ENCODE measurements at regions not wholly inside any gene's neighbourhood (a gene's known extent, or its start where the extent isn't known, plus 50 kb on each side); places are given as distances from the start of the nearest gene placed in this dataset.

DNA sequence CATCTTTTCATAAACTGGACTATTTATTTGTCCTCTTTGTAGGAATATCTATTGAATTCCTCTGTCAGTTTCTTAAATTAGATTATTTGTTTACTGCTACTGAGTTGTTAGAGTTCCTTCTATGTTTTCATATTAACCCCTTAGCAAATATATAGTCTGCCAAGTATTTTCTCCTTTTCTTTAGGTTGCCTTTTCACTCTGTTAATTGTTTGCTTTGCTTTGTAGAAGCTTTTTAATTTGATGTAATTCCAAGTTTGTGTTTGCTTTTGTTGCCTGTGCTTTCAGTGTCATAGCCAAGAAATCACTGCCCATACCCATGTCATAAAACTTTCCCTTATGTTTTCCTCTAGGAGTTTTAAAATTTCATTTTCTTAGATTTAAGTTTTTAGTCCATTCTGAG lies 256.2 kb upstream of the SEMA3A start:
- H3K27me3 Mint-ChIP-seq, result no peaks in the 10 kb centered on the region
- DNase-seq (ENCODE audit: extremely low spot score, unreplicated experiment), result no peak
- H3K36me3 Mint-ChIP-seq, result peaks cover 5% of the 10 kb centered on the region
- H3K4me3 Mint-ChIP-seq, result no peak overlapping the region
- H3K4me1 Mint-ChIP-seq (ENCODE audit: unreplicated experiment), result no peaks in the 10 kb centered on the region
- H3K9me3 Mint-ChIP-seq, result peaks cover 9% of the 10 kb centered on the region
- TF ChIP-seq, protein P1, sequence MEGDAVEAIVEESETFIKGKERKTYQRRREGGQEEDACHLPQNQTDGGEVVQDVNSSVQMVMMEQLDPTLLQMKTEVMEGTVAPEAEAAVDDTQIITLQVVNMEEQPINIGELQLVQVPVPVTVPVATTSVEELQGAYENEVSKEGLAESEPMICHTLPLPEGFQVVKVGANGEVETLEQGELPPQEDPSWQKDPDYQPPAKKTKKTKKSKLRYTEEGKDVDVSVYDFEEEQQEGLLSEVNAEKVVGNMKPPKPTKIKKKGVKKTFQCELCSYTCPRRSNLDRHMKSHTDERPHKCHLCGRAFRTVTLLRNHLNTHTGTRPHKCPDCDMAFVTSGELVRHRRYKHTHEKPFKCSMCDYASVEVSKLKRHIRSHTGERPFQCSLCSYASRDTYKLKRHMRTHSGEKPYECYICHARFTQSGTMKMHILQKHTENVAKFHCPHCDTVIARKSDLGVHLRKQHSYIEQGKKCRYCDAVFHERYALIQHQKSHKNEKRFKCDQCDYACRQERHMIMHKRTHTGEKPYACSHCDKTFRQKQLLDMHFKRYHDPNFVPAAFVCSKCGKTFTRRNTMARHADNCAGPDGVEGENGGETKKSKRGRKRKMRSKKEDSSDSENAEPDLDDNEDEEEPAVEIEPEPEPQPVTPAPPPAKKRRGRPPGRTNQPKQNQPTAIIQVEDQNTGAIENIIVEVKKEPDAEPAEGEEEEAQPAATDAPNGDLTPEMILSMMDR (conservative IDR thresholded peaks at IDR 0.05), result no peak
- H3K27ac Mint-ChIP-seq, result no peak overlapping the region

GRCh38 chr7:84447636-84448293 lies 253.2 kb upstream of the SEMA3A start:
- Mint-ChIP-seq H3K4me3 (no peak overlapping the region), H3K27me3 (no peaks in the 10 kb centered on the region), H3K9me3 (peaks cover 9% of the 10 kb centered on the region), H3K27ac (no peak overlapping the region), H3K4me1 (ENCODE audit: unreplicated experiment) (no peaks in the 10 kb centered on the region), H3K36me3 (peaks cover 5% of the 10 kb centered on the region)
- TF ChIP-seq, protein P1 (conservative IDR thresholded peaks at IDR 0.05), result no peak
- DNase-seq (ENCODE audit: extremely low spot score, unreplicated experiment), result no peak

DNA sequence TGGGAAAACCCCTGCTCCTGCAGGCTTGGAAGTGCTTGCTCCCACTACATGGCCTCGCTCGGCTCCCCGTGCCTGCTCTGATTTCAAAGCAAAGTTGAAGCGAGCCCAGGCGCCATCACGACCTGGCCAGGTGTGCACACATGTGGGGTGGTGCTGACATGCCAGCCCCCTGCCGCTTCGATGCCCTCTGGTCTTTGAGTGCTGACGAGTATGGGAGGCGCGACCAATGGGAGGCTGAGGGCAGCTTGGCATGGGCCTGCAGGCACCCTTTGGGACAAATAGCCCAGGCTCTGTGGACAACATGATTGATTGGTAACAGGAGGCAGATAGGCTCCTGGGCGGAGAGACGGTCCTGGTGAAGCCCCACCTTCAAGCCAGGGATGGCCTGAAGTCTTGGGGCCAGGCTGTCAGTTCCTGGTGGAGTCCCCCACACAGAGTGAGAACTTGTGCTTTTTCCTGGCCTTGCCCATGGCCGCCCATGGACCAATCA lies 252.4 kb upstream of the SEMA3A start:
- H3K27me3 Mint-ChIP-seq, result no peaks in the 10 kb centered on the region
- H3K4me3 Mint-ChIP-seq, result no peak overlapping the region
- no peaks in the 10 kb centered on the region for H3K4me1 Mint-ChIP-seq (ENCODE audit: unreplicated experiment)
- TF ChIP-seq, protein P1 (conservative IDR thresholded peaks at IDR 0.05), result no peak
- H3K36me3 Mint-ChIP-seq, result peaks cover 5% of the 10 kb centered on the region
- no peak for DNase-seq (ENCODE audit: extremely low spot score, unreplicated experiment)
- peaks cover 9% of the 10 kb centered on the region for H3K9me3 Mint-ChIP-seq
- H3K27ac Mint-ChIP-seq, result no peak overlapping the region

DNA sequence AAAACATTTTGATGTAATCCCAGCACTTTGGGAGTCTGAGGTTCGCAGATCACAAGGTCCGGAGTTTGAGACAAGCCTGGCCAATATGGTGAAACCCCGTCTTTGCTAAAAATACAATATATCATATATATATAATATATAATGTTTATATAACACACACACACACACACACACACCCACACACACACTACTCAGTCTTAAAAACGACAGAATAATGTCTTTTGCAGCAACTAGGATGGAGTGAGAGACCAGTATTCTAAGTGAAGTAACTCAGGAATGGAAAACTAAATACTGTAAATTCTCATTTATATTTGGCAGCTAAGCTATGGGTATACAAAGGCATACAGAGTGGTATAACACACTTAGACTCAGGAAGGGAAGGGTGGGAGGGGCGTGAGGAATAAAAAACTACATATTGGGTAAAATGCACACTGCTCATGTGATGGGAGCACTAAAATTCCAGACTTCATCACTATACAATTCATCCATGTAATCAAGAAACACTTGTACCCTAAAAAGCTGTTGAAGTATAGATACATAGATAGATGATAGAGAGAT lies 231.2 kb upstream of the SEMA3A start:
- no peak overlapping the region for H3K27ac Mint-ChIP-seq
- no peaks in the 10 kb centered on the region for H3K27me3 Mint-ChIP-seq
- no peak for DNase-seq (ENCODE audit: extremely low spot score, unreplicated experiment)
- no peaks in the 10 kb centered on the region for H3K4me1 Mint-ChIP-seq (ENCODE audit: unreplicated experiment)
- TF ChIP-seq, protein P1 (conservative IDR thresholded peaks at IDR 0.05), result no peak
- H3K36me3 Mint-ChIP-seq, result peaks cover 6% of the 10 kb centered on the region
- peaks cover 4% of the 10 kb centered on the region for H3K9me3 Mint-ChIP-seq
- H3K4me3 Mint-ChIP-seq, result no peak overlapping the region

DNA sequence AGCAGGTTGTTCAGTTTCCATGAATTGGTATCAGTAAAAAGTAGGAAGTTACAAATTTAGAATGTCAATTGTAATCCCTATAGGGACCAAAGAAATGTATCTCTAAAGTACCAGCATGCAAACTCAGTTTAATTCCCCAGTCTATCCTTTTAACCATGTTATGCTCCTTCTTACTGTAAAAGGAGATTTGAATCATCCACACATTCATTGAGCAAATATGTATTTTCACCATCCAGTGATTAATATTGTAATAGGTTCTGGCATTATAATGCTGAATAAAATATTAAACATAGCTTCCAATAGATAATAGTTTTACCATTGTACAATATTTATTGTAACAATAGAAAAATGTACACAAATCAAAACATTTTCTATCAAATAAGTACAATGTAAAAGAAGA lies 228.2 kb upstream of the SEMA3A start:
- no peaks in the 10 kb centered on the region for H3K27me3 Mint-ChIP-seq
- H3K36me3 Mint-ChIP-seq, result peaks cover 14% of the 10 kb centered on the region
- no peak overlapping the region for H3K27ac Mint-ChIP-seq
- peaks cover 9% of the 10 kb centered on the region for H3K9me3 Mint-ChIP-seq
- no peak for DNase-seq (ENCODE audit: extremely low spot score, unreplicated experiment)
- no peaks in the 10 kb centered on the region for H3K4me1 Mint-ChIP-seq (ENCODE audit: unreplicated experiment)
- H3K4me3 Mint-ChIP-seq, result no peak overlapping the region
- TF ChIP-seq, protein P1 (conservative IDR thresholded peaks at IDR 0.05), result no peak

All from type B pancreatic cell (in vitro differentiated cells).